ENCODE measurements at regions not wholly inside any gene's neighbourhood (a gene's known extent, or its start where the extent isn't known, plus 50 kb on each side); places are given as distances from the start of the nearest gene placed in this dataset.
"Not testable (repeated sequence)": the region's sequence is repeated elsewhere in the genome, so short reads cannot be mapped to it uniquely, and the experiment has no call there.

DNA sequence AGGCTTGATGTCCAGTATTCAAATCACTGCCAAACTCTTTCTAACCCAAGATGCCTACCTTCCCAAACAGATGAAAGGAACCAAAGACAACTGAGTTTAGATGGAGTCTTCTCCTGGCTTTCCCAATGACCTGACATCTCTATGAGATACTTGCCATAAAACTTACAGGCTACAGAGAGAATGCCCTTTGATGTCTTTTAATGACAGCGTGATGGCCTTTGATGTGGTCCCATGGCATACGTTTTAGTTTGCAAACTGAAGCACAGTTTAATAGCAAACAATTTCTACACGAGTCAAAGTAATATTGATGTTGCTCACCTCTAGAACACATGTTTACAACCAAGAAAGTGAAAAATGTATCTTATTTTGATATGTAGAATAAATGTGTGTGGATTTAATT lies 73.2 kb downstream of the ZIC4 start:
- DNase-seq, result no peak
- Mint-ChIP-seq H3K4me3 (no peak overlapping the region), H3K9me3 (no peaks in the 10 kb centered on the region), H3K4me1 (peaks cover 9% of the 10 kb centered on the region), H3K27me3 (ENCODE audit: low read depth, poor library complexity) (peaks cover 3% of the 10 kb centered on the region), H3K27ac (no peak overlapping the region), H3K36me3 (ENCODE audit: low read depth) (no peaks in the 10 kb centered on the region)
- no peak for TF ChIP-seq CTCF (IDR thresholded peaks at IDR 0.05)

GRCh38 chr3:147328711-147329110 lies 77.6 kb downstream of the ZIC4 start:
- H3K27me3 Mint-ChIP-seq (ENCODE audit: low read depth, poor library complexity), result no peaks in the 10 kb centered on the region
- H3K9me3 Mint-ChIP-seq, result no peaks in the 10 kb centered on the region
- H3K27ac Mint-ChIP-seq, result no peak overlapping the region
- H3K4me3 Mint-ChIP-seq, result no peak overlapping the region
- no peak for DNase-seq
- no peak for TF ChIP-seq CTCF (IDR thresholded peaks at IDR 0.05)
- H3K4me1 Mint-ChIP-seq, result no peaks in the 10 kb centered on the region
- no peaks in the 10 kb centered on the region for H3K36me3 Mint-ChIP-seq (ENCODE audit: low read depth)

DNA sequence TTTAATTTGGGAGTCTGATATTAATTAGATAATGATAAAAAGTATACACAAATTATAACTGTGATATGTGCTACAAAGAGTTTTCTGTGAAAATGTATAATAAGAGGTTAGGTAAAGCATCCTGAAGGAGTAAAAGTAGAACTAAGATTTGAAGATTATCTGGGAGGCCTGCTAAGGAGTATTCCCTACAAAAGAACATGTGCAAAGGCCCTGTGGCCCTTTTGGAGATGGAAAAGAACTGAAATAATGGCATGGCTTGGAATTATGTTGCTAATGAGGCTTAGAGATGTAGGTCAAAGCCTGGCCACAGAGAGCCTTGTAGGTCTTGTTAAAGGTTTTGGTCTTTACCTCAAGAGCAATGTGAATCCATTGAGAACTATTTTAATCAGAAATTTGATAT lies 82.0 kb downstream of the ZIC4 start:
- Mint-ChIP-seq H3K27me3 (ENCODE audit: low read depth, poor library complexity) (peaks cover 3% of the 10 kb centered on the region), H3K27ac (no peak overlapping the region), H3K36me3 (ENCODE audit: low read depth) (no peaks in the 10 kb centered on the region), H3K4me1 (no peaks in the 10 kb centered on the region), H3K4me3 (no peak overlapping the region), H3K9me3 (no peaks in the 10 kb centered on the region)
- no peak for DNase-seq
- TF ChIP-seq CTCF (IDR thresholded peaks at IDR 0.05), result no peak

DNA sequence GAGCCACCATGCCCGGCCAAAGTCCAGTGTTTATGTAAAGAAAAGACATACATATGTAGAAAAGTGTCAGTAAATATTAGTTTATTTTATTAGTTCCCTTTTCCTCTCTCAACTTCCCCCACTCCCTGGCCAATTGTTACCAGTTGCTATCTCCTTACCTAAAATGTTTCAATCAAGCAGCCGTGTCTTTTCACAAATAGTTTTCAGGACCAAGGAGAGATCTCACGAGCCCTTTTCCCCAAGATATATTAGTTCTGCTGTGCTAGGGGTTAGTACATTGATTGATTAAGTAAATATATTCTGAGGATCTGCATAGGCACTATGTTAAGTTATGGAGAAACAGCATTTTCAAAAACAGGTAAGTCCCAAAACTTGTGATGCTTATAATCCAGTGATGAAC lies 87.4 kb downstream of the ZIC4 start:
- Mint-ChIP-seq H3K4me1 (no peaks in the 10 kb centered on the region), H3K27ac (no peak overlapping the region), H3K36me3 (ENCODE audit: low read depth) (no peaks in the 10 kb centered on the region), H3K9me3 (no peaks in the 10 kb centered on the region), H3K4me3 (no peak overlapping the region), H3K27me3 (ENCODE audit: low read depth, poor library complexity) (peaks cover 3% of the 10 kb centered on the region)
- no peak for DNase-seq
- TF ChIP-seq CTCF (IDR thresholded peaks at IDR 0.05), result no peak

DNA sequence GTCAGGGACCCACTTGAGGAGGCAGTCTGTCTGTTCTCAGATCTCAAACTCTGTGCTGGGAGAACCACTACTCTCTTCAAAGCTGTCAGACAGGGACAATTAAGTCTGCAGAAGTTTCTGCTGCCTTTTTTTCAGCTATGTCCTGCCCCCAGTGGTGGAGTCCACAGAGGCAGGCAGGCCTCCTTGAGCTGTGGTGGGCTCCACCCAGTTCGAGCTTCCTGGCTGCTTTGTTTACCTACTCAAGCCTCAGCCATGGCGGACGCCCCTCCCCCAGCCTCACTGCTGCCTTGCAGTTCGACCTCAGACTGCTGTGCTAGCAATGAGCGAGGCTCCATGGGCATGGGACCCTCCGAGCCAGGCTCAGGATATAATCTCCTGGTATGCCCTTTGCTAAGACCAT lies 89.3 kb downstream of the ZIC4 start:
- not testable (repeated sequence) for H3K4me3 Mint-ChIP-seq; H3K9me3 Mint-ChIP-seq; H3K4me1 Mint-ChIP-seq; DNase-seq; H3K27ac Mint-ChIP-seq; H3K27me3 Mint-ChIP-seq (ENCODE audit: low read depth, poor library complexity); H3K36me3 Mint-ChIP-seq (ENCODE audit: low read depth)

- H3K27me3 Mint-ChIP-seq (ENCODE audit: low read depth, poor library complexity), result no peaks in the 10 kb centered on the region
- DNase-seq, result no peak
- no peaks in the 10 kb centered on the region for H3K9me3 Mint-ChIP-seq
- H3K27ac Mint-ChIP-seq, result no peak overlapping the region
- peaks cover 5% of the 10 kb centered on the region for H3K4me1 Mint-ChIP-seq
- no peak for TF ChIP-seq CTCF (IDR thresholded peaks at IDR 0.05)
- no peaks in the 10 kb centered on the region for H3K36me3 Mint-ChIP-seq (ENCODE audit: low read depth)
- no peak overlapping the region for H3K4me3 Mint-ChIP-seq
Observed at GRCh38 chr3:147313513-147313912, 92.8 kb downstream of the ZIC4 start.

Measured in nephron progenitor cell (in vitro differentiated cells).